ENCODE measurements at regions not wholly inside any gene's neighbourhood (a gene's known extent, or its start where the extent isn't known, plus 50 kb on each side); places are given as distances from the start of the nearest gene placed in this dataset.

DNA sequence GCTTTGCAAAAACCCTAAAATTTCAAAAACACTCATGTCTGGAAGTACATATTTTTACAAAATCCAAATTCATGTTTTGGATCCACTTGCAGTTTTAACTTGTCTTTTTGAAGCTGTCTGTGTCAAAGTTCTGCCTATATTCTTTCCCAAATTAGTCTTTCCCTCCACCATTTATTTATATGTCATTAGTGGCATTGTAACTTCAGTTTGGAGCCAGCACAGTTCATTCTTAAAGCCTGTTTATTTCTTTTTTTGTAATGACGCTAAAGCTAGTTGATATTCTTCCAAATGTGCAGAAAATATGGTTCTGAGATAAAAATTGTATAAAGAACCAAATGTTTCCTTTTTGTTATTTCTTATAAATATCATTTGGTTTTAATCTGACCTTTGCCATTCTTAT, 2039.3 kb downstream of the OLFM4 start:
- TF ChIP-seq, protein P1, sequence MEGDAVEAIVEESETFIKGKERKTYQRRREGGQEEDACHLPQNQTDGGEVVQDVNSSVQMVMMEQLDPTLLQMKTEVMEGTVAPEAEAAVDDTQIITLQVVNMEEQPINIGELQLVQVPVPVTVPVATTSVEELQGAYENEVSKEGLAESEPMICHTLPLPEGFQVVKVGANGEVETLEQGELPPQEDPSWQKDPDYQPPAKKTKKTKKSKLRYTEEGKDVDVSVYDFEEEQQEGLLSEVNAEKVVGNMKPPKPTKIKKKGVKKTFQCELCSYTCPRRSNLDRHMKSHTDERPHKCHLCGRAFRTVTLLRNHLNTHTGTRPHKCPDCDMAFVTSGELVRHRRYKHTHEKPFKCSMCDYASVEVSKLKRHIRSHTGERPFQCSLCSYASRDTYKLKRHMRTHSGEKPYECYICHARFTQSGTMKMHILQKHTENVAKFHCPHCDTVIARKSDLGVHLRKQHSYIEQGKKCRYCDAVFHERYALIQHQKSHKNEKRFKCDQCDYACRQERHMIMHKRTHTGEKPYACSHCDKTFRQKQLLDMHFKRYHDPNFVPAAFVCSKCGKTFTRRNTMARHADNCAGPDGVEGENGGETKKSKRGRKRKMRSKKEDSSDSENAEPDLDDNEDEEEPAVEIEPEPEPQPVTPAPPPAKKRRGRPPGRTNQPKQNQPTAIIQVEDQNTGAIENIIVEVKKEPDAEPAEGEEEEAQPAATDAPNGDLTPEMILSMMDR (IDR thresholded peaks at IDR 0.05; ENCODE audit: low read depth, low read length), result no peak
- no peak overlapping the region for H3K4me3 ChIP-seq (replicated peaks in 1 of 2; ENCODE audit: low read depth in 2 of 2, low read length in 2 of 2)
- no peak for DNase-seq (ENCODE audit: low read depth in 2 of 2)

DNA sequence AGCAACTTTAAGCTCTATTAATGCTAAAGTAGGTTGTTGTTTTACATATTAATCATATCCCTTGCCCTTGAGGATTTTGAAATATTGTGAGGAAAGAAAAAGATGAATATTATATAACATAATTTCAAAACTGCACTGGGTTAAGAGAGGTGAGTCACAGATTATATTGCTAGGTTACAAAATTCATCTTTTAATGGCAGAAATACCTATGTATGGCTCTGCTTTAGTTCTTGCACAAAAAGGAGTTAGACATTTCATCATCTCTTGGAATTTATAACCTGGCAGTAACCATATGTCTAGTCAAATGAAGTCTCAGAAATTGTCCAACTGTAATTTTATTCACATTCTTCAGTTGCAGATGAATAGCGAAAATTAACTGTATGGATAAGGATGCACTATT, 2041.1 kb downstream of the OLFM4 start:
- no peak overlapping the region for H3K4me3 ChIP-seq (replicated peaks in 1 of 2; ENCODE audit: low read depth in 2 of 2, low read length in 2 of 2)
- TF ChIP-seq, protein P1 (IDR thresholded peaks at IDR 0.05; ENCODE audit: low read depth, low read length), result no peak
- DNase-seq (ENCODE audit: low read depth in 2 of 2), result no peak

DNA sequence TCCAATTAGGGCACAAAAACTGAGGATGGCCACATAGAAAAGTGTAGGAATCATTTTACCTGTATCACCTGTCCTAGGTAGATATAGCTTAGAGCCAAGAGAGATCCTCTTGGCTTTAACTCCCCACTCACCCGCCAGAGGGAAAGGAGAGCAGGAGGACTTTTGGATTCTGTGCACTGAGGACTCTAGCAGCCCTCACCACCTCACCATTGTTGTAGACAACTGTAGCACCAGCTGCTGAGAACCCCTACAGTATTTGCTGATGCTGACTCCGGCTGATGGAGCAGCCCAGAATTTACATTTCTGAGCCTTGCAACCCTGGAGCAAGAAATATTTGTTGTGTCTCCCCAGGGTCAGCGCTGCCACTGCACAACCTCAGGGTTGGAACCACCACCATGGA, 2044.4 kb downstream of the OLFM4 start:
- DNase-seq (ENCODE audit: low read depth in 2 of 2), result no peak
- no peak overlapping the region for H3K4me3 ChIP-seq (replicated peaks in 1 of 2; ENCODE audit: low read depth in 2 of 2, low read length in 2 of 2)
- TF ChIP-seq, protein P1 (IDR thresholded peaks at IDR 0.05; ENCODE audit: low read depth, low read length), result no peak

DNA sequence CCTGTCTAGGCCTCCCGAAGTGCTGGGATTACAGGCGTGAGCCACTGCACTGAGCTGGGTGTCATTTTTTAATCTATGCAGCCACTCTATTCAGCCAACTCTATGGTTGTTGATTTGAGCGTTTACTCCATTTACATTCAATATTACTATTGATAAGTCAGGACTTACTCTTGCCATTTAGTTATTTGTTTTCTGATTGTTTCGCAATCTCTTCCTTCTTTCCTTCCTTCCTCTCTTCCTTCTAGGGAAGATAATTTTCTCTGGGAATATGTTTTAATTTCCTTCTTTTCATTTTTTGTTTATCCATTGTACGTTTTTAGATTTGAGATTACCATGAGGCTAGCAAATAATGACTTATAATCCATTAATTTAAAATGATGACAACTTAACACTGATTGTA, 2056.0 kb downstream of the OLFM4 start:
- TF ChIP-seq, protein P1 (IDR thresholded peaks at IDR 0.05; ENCODE audit: low read depth, low read length), result no peak
- H3K4me3 ChIP-seq (replicated peaks in 1 of 2; ENCODE audit: low read depth in 2 of 2, low read length in 2 of 2), result no peak overlapping the region

DNA sequence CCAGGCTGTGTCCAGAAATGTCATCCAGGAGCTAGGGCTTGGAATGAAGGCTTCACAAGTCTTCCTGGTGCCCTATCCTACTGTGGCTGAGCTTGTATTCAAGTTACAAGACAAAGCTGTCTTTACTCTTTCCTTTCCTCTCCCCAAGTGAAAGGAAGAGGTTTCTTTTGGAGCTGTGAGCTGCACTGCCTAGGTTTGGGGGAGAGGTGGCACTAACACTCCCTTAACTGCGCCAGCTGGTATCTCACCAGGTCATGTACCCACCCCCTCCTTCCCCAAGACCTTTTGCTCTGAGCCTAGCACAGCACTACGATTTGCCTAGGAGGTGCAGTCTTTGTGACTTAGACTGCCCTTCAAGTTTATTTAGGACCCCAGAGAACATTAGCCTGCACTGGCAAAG, 2053.6 kb upstream of the PRR20A start:
- no peak for DNase-seq (ENCODE audit: low read depth in 2 of 2)
- no peak overlapping the region for H3K4me3 ChIP-seq (replicated peaks in 1 of 2; ENCODE audit: low read depth in 2 of 2, low read length in 2 of 2)
- TF ChIP-seq, protein P1 (IDR thresholded peaks at IDR 0.05; ENCODE audit: low read depth, low read length), result no peak

More for the DNA sequence above, 2056.0 kb downstream of the OLFM4 start:
- no peak for DNase-seq (ENCODE audit: low read depth in 2 of 2)

DNA sequence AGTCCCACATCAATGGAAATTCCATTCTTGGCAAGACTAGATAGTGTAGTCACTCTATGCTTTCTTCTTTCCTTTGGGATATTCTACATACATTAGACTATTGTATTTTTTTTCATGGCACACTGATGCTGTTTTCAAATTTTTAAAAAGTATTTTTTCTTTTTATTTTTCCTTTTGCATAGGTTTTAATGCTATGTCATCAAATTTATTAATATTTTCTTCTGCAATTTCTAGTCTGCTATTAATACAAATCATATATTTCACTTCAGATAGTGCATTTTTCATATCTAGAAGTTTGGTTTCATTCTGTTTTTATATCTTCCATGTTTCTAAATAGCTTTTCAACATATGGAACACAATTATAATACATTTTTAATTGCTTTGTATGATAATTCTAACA, 2050.1 kb upstream of the PRR20A start:
- DNase-seq (ENCODE audit: low read depth in 2 of 2), result no peak
- TF ChIP-seq, protein P1 (IDR thresholded peaks at IDR 0.05; ENCODE audit: low read depth, low read length), result no peak
- no peak overlapping the region for H3K4me3 ChIP-seq (replicated peaks in 1 of 2; ENCODE audit: low read depth in 2 of 2, low read length in 2 of 2)

DNA sequence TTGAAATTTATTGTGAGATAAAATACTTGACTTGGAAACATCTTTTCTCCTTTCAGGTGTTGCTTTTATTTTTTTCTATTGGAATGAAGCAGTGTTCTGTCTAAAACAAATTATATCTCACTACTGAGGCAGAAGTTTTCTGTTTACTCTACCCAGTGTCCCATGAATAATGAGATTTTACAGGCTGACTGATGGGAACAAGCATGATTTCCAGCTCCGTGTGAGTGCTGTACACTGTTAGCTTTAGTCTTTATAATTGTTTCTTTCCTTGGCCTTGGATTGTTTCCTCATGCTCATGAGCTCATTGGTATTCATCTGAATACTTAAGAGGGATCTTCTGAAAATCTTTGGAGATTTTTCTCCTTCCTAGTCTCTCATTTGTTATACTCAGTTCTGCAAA, 2049.5 kb upstream of the PRR20A start:
- no peak overlapping the region for H3K4me3 ChIP-seq (replicated peaks in 1 of 2; ENCODE audit: low read depth in 2 of 2, low read length in 2 of 2)
- TF ChIP-seq, protein P1 (IDR thresholded peaks at IDR 0.05; ENCODE audit: low read depth, low read length), result no peak
- DNase-seq (ENCODE audit: low read depth in 2 of 2), result no peak

Data from cardiac fibroblast (primary cell).